HG03575 (cell line): ENCODE measurements at regions not wholly inside any gene's neighbourhood (a gene's known extent, or its start where the extent isn't known, plus 50 kb on each side); places are given as distances from the start of the nearest gene placed in this dataset.
"Not testable (repeated sequence)": the region's sequence is repeated elsewhere in the genome, so short reads cannot be mapped to it uniquely, and the experiment has no call there.

Experiments used
- ATAC-seq: cut with Tn5 transposase; IDR thresholded peaks from one replicate; pipeline ENCODE4 v1.9.1; 2021; ENCODE audit not compliant: unreplicated experiment, insufficient number of reproducible peaks, low FRiP score; ENCODE audit errors: extremely low read depth

DNA sequence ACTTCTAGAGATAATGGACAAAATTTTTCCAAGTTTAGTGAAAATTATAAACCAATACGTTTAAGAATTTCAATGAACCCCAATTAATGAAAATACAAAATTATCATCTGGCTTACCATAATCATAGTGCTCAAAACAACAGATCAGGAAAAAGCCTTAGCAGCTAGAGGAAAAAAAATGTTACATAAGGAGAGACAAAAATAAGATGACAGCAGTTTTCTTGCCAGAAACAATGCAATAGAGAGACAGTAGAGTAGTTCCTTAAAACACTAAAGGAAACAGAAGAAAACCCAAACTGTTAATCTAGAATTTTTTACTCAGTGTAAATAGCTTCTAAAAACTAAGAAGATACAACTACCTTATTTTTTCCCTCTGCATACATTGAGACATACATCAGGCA, 341.7 kb upstream of the CHORDC1 start:
- no peak for ATAC-seq

GRCh38 chr11:90558328-90558865, 335.5 kb upstream of the CHORDC1 start:
- no peak for ATAC-seq

DNA sequence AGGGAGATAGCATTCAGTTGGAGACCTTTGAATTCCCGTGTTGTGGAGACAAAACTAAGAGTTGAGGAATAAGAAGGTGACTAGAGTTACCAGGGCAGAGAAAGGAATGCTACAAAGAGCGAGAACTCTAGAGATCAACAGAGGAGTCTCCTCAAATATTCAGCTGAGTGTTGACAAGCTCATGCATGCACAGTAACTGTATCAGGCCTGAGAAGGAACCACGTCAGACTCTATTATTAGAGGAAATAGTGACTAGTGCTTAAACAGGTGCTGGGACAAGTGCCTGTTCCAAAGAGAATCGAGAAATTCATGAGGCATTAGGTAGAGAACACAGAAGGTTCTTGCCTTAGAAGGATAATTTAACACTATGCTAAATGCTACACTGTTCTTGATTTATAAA, 333.8 kb upstream of the CHORDC1 start:
- ATAC-seq = no peak

GRCh38 chr11:90556026-90556425, 333.2 kb upstream of the CHORDC1 start:
- ATAC-seq = no peak

- ATAC-seq = no peak
These were observed 332.6 kb upstream of the CHORDC1 start for GRCh38 chr11:90555477-90555876.

DNA sequence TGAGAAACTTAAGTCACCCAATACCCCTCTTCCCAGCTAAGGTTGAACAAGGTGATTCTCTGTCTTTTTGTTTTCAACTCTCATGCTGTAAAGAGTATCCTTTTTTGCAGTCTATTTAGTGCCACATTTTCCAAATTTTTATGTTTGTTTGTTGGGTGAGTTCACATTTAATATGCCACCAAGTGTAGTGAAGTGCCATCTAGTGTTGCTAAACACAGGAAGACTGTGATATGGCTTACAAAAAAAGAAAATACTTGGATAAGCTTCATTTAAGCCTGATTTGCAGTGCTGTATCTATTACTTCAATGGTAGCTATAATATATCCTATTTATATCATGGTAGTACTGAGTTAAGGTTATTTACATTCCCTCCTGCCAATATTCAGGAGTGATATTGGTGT, 319.2 kb upstream of the CHORDC1 start:
- no peak for ATAC-seq

DNA sequence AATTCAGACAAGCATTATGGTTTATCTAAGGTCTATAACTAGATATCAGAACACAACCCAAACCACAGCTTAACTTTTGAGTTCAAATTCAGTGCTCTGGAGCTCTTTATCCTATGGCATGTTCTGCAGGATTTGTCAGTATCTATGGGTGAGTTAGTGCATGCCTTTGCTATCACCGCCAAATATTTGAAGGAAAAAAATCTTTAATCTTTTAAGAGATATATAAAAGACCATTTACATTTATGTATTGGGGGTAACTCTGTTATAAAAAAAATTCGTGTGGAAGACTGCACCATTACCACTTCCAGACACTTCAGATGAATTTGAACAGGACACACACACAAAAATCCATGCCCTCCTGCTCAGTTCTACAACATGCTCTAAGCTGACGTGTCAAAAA, 313.5 kb upstream of the CHORDC1 start:
- no peak for ATAC-seq

DNA sequence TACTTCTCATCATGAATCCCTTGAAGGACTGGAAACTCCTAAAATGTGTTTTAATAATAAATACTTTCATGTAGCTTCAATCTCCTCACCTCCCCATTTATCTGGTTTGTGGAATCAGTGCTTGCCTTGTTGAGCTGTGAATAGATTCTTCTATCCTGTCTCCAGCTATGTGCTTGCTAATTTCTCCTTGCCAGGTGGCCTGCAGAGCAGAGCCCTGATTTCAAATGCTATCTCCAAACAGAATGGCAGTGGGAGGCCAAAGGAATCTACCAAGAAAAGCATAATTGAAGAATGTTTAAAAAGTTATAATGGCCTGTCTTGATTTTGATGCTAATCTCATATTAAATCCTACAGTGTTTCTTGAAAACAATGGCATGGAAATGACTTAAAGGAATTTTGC, 309.3 kb upstream of the CHORDC1 start:
- no peak for ATAC-seq

DNA sequence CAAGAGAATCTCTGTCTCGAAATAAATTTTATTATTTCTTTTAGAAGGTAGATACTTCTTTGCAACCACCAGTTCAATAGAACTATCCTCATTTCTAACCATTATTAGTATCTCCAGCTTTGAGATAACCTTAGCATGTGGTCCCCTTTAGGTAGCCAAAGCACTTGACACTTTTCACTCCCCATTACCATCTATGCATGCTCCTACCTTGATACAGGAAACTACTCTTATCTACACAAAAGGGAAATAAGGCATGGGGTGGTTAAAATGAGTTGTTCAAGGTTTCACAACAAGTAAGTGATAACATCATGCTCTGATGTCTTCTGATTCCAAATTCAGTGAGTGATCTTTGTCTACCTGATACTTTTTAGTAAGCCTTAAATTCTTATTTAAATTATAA, 308.2 kb upstream of the CHORDC1 start:
- no peak for ATAC-seq

DNA sequence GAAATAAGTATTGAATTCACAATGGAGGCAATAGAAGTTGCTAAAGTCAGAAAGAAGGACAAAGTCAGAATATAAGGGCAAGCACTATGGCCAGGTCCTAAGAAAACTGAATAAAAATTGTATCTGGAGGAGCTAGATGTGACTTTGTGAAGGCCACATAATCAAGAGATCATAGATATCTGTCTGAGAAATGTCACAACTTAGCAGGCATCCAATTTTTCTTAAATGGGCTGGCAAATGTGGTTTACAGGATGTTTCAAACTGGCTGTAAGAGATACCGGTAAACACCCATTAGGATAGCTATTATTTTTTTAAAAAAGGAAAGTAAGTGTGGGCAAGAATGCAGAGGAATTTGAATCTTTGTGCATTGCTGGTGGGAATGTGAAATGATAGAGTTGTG, 303.1 kb upstream of the CHORDC1 start:
- ATAC-seq = no peak

- ATAC-seq = no peak
These were observed 290.0 kb upstream of the CHORDC1 start for GRCh38 chr11:90512846-90513245.

DNA sequence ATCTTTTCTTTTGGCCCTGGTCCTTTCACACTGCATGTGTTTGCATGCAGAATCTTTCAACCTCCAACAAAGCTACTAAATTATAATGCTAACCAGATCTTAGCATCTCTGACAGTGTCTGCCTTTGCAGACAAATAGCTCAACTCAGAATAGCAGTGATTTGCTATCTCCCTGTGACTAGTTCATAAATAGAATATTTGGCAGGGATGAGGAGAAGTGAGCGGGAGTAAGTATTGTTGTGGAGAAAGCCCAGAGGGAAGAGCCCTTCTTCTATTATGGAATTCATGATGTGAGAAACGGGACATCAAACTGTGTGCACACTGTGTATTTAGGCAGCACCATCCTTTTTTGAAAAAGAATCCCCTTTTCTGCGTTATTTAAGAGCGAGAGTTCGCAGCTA, 288.0 kb upstream of the CHORDC1 start:
- ATAC-seq = no peak

DNA sequence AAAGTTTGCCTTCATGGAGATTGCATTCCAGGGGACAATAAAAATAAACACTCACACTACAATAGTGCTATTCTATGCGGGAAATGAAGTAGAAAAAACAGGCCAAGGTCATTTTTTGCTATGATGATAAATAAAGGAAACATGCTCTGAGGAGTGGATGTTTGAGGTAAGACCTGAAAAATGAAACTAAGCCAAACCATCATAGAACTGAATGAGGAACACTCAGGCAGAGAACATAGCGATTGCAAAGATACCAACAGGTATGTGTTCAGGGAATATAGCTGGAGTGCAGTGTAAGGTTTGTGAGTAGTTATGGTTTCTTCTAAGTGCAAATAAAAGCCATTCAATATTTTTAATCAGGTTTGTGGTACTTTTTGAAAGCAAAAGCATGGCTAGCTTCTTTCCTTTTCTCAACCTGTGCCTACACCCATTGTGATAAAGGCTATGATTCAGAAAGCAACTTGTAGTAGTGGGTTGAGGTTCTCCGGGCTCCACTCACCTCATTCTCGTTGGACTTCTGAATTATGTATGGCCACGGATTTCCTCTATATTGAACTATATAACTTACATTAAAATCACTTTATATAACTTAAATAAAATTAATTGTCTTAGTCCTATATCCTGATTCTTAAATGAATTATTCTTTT, 278.2 kb upstream of the CHORDC1 start:
- ATAC-seq = no peak

DNA sequence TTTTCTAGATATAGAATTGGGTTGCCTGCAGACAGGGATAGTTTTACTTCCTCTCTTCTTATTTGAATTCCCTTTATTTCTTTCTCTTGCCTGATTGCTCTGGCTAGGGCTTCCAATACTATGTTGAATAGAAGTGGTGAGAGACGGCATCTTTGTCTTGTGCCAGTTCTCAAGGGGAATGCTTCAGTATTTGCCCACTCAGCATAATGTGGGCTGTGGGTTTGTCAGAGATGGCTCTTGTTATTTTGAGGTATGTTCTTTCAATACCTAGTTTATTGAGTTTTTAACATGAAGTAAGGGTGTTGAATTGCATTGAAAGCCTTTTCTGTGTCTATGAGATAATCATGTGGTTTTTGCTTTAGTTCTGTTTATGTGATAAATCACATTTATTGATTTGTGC, 273.9 kb upstream of the CHORDC1 start:
- ATAC-seq = no peak

DNA sequence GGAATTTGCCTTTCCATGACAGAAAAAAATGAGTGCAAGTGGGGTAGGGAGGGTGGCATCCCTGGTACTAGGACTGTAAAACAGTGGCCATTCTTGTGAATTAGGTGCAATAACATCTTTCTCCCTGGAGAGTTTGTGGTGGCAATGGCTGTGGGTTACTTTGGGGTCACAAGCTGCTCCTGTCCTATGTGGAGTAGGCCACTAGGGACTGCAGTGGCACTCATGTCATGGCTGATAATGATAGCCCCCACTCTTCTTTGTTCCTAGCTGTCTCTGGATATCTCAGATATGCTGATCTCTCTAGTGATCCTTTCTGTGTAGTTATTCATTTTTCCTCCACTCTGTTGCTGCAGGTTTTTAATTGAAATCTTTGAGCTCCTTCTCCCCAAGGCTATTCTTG, 270.5 kb upstream of the CHORDC1 start:
- ATAC-seq = no peak

DNA sequence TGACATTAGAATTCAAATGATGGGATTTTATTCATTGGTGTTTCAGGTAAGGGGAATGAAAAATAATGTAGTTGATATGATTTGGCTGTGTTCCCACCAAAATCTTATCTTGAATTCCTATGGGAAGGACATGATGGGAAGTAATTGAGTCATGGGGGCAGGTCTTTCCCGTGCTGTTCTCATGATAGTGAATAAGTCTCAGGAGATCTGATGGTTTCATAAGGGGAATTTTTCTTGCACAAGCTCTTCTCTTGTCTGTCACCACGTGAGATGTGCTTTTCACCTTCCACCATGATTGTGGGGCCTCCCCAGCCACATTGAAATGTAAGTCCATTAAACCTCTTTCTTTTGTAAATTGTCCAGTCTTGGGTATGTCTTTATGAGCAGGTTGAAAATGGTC, 268.6 kb upstream of the CHORDC1 start:
- ATAC-seq = no peak

GRCh38 chr11:90476442-90477007, 253.7 kb upstream of the CHORDC1 start:
- ATAC-seq = no peak

DNA sequence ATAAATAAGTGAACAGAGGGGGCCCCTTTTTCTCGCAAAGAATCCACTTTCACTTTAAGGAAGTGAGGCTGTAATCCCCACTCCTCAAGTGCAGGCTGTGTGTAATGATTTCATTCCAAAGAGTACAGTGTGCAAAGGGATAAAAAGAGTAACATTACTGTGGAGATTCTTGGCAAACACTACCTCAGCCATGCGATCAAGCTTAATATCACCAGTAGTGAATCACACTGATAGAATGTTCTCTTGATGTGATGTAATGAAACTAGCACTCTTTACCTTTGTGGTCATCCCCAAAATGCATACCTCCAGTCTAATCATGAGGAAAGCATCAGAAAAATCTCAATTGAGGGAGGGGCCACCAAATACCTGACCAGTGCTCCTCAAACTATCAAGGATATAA, 246.1 kb upstream of the CHORDC1 start:
- ATAC-seq = no peak

DNA sequence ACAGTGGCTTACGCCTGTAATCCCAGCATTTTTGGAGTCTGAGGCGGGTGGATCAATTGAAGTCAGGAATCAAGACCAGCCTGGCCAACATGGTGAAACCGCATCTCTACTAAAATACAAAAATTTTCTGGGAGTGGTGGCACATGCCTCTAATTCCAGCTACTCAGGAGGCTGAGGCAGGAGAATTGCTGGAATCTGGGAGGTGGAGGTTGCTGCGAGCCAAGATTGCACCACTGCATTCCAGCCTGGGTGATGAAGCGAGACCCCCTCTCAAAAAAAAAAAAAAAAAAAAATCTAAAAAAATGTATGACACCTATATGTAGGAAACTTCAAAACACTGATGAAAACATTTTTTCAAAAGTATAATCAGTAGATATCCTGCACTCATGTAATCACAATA, 242.7 kb upstream of the CHORDC1 start:
- no peak for ATAC-seq

DNA sequence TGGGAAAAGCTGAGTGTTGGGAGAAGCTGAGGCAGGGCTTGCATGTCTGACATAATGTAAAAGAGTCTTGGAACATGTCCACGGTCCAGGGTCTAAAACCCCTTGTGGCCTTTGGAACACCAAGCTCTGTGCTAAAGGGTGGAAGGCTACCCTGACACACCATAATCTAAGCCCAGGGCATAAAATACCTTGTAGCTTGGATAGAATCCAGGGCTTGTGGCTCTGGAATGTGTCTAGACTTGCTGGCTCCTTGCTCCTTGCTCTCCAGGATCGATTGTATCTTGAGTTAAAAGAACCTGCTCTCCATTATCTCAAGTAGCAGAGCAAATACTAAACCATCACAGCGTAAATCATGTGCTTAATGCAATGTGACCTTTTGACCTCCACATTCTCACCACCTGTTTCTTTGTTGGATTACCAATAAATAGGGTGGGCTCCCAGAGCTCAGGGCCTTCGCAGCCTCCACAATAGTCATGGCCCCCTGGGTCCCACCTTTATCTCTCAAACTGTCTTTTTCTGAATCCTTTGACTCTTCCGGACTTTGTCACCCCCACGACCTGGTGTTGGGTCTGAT, 232.6 kb upstream of the CHORDC1 start:
- ATAC-seq = not testable (repeated sequence)

DNA sequence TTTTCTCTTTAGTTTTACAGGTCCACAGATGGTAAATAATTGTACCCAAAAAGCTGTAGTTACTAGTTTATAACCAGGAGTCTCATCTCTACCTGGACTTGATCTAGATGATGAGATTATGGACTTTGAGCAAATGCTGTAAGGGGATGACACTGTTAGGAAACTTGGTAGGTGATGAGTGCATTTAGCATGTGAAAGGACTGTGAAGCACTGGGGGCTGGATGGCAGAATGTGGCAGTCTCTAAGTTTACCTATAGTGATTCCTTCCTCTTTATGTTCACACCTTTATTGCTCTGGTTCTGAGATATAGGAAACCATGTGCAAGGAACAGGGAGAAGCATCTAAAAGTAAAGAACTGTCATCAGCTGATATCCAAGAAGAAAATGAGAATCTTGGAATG, 230.7 kb upstream of the CHORDC1 start:
- no peak for ATAC-seq
